ENCODE measurements at regions not wholly inside any gene's neighbourhood (a gene's known extent, or its start where the extent isn't known, plus 50 kb on each side); places are given as distances from the start of the nearest gene placed in this dataset.

DNA sequence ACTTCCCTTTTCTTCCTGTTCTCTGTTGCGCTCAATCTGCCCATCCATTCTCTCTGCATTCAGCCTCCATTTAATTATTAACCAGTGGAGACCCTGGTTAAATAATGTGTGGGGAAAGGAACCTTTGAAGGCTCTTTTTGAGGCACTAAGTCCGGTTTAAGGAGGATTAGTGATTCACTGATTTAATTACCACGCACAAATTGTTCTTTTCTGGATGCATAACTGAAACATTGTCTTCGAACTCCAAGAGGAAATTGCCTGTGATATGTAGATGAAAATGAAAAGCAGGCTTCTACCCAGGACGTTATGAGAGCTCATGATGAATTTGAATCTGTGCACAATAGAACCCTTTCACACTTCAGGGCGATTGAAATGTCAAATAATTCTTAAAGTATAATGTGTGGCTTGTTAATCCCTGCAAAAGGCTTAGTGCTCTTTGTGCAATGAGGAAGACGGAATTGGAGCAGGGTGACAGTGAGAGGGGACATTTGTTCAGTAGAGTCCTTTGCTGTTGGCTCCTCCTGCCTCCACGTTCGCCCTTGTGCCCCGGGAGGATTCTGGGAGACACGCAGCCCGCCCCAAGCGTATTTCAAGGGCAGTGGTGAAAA lies 51.1 kb upstream of the ZNF236 start:
- DNase-seq (ENCODE audit: low read depth in 2 of 2): no peak

DNA sequence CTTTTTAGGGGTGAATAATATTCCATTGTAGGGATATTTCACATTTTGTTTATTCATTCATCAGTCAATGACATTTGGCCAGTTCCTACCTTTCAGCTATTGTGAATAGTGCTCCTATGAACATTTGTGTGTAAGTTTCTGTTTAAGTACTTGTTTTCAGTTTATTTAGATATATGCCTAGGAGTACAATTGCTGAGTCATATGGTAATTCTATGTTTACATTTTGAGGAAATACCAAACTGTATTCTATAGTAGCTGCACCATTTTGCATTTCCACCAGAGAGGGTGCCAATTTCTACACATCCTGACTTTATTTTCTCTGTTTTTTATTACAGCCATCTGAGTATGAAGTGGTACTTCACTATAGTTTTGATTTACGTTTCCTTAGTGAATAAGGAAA lies 54.4 kb upstream of the ZNF236 start:
- no peak for DNase-seq (ENCODE audit: low read depth in 2 of 2)

- DNase-seq (ENCODE audit: low read depth in 2 of 2): no peak
These were observed 55.9 kb upstream of the ZNF236 start for GRCh38 chr18:76766429-76766828.

- DNase-seq (ENCODE audit: low read depth in 2 of 2): no peak
These were observed 56.7 kb upstream of the ZNF236 start for GRCh38 chr18:76765649-76766048.

- no peak for DNase-seq (ENCODE audit: low read depth in 2 of 2)
These were observed 58.0 kb upstream of the ZNF236 start for GRCh38 chr18:76764291-76764901.

DNA sequence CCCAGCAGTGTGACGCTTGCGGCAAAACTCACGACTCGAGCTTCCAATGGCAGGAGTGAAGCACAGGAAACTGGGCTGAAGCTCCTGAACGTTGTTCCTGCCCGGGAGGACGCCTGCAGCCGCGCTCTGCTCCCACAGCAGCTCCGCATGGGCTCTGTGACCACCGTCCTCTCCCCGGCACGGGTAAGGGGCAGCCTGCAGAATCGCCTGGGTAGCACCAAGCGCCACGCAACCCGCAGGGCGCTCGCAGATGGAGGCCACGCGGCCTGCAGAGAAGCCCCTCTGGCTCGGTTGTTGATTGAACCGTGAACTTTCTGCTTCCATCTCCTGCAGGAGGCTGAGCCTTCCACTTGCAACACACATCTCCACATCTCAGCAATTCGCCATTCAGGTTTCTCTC lies 63.3 kb upstream of the ZNF236 start:
- no peak for DNase-seq (ENCODE audit: low read depth in 2 of 2)

DNA sequence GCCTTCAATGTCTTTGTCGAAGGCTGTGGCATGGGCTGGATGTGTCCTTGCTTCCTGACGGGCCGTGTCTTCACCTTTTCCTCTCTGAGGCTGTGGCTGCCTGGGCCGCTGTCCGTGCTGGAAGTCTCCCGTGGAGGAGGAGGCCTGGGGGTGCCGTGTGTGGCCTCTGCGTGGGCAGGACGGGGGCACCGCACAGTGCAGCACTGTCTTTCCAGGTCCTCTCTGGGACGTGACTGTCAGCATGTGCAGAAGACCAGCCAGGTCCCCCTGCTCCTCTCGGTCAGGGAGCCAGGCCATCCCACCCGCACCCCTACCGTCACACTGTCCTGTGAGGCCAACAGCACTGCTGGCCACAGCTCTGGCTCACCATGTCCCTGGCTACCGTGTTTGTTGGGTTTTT lies 64.4 kb upstream of the ZNF236 start:
- no peak for DNase-seq (ENCODE audit: low read depth in 2 of 2)

- no peak for DNase-seq (ENCODE audit: low read depth in 2 of 2)
These were observed 65.0 kb upstream of the ZNF236 start for GRCh38 chr18:76757335-76757734.

DNA sequence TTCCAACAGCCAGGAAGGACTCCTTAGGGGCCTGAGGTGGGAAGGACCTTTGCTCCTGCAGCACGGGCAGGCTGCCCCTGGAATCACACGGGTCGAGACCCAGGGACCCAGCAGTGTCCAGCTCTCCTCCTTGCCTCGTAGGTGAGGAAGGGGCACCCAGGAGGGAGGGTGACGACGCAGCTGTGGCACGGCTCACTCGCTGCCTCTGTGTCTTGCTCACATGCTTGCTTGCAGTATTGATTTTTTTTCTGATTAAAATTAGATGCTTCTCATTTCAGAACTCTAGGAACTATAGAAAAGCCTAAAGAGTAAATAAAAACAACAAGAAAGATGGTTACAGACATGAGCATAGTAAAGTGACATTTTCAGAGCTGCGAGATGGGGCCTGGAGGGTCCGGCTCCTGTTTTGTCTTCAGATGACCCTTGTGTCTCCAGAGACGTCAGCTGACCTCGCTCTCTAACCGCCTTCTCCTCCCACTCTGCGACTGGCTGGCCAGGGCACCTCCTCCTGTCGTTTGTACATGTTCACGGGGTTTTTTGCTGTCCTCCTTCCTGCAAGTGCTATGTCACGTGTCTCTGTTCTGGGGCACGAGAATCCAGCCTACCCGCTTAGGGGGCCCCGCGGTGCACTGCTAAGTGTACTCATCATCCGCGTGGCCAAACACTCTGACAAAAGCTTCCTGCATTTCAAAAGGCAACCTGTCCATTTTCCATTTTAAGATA lies 65.7 kb upstream of the ZNF236 start:
- no peak for DNase-seq (ENCODE audit: low read depth in 2 of 2)

DNA sequence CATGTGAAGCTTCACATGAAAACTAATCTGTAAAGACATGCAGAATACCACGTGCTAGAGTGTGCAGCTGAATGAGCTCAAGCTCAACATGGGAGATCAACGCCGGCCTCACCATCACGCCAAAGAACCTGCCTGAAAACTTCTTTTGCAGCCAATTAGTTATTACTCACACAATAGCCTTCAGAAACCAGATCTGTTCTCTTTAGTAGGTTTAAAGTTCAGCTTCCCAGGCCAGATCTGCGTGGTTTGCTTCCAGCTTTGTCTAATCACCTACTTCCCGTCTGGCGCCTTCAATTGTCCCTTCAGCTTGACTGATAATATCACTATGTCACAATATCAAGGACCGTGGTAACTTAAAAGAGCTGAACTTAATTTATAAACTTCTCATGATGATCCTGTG lies 68.0 kb upstream of the ZNF236 start:
- DNase-seq (ENCODE audit: low read depth in 2 of 2): no peak

DNA sequence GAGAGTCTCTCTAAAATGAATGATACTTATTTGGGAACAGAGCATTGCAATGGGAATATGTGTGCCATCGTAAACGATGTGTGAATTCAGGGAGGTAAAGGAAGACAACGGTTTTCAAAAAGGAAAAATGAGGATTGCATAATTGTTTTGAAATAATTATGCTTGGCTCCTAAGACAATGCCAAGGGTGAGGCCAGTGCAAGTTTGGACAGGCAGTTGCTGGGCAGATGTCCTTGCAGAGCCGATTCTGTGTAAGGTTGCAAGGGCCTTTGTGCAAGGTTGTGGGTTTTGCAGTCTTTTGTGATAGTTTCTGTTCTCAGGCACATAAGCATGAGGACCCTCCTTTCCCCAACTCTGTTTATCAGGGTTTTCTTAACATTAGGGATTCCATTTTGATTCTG lies 70.0 kb upstream of the ZNF236 start:
- no peak for DNase-seq (ENCODE audit: low read depth in 2 of 2)

- DNase-seq (ENCODE audit: low read depth in 2 of 2): no peak
These were observed 71.2 kb upstream of the ZNF236 start for GRCh38 chr18:76750917-76751890.

- DNase-seq (ENCODE audit: low read depth in 2 of 2): no peak
These were observed 72.1 kb upstream of the ZNF236 start for GRCh38 chr18:76750269-76750668.

DNA sequence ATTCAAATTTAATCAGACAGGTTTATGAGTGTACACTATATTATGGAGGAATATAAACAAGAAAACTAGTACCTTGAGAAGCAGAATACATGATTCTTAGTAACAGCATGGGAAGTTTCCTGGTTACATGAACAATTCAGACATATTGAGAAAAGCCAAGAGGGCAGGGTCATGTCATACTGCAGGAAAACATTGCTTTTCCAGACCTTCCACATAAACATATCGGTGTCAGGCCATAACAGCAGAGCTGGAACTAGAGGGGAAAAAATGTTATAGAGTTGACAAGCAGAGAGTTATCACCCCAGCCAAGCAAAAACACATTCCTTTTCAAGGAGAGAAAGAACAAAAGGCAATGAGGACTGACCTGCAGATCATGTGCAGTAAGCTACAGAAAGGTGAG lies 74.7 kb upstream of the ZNF236 start:
- no peak for DNase-seq (ENCODE audit: low read depth in 2 of 2)

DNA sequence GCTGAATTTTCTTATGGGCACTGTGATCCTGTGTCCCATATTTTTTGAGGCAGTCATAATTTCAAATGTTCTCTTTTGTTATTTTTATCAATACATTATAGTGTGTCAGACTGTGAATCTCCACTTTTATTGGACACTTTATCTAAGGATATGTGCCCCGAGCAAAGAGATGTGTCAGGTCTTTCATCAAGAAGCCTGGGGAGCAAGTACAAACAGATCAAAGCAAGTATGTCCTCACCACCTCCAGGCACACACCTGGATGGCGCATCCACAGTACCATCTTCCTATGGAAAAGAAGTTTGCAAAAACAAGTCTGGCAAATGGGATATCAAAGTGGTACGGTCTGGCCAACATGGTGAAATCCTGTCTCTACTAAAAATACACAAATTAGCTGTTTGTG lies 81.0 kb upstream of the ZNF236 start:
- DNase-seq (ENCODE audit: low read depth in 2 of 2): no peak

GRCh38 chr18:76736309-76736708 lies 86.0 kb upstream of the ZNF236 start:
- no peak for DNase-seq (ENCODE audit: low read depth in 2 of 2)

DNA sequence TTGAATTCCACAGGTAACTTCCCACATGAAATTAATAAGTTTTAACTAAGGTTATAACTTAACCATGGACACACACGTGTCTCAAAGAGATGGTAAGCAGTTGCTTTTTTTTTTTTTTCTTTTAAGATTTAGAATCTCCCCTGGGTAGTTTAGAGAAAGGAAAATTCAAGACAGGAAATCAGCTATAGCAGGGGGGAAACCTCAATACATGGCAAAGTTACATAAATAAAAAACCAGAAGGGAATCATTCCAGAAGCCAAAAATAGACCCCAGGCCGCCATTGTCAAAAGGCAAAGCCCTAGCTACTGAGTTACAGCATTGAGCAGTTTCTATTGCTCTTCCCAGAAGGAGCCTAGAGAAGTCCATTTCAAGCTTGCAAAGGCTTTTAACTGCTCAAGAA lies 91.5 kb upstream of the ZNF236 start:
- no peak for DNase-seq (ENCODE audit: low read depth in 2 of 2)

DNA sequence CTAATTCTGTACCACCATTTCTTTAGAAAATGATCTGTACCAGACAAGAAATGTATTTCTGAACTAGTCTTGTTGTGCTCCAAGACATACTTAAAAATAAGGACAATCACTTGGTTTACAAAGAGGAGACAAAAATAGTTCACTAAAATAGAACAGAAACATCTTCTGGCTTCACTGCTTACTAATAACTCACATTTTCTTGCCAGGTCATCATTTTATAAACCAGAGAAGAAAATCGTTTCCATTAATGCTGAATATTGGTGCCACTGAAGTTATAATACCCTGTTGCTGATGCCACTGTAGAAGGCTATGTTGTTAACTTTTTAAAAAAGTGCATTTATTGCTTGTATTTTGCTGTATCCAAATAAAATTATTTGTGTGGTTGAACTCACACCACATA lies 94.8 kb upstream of the ZNF236 start:
- DNase-seq (ENCODE audit: low read depth in 2 of 2): no peak

DNA sequence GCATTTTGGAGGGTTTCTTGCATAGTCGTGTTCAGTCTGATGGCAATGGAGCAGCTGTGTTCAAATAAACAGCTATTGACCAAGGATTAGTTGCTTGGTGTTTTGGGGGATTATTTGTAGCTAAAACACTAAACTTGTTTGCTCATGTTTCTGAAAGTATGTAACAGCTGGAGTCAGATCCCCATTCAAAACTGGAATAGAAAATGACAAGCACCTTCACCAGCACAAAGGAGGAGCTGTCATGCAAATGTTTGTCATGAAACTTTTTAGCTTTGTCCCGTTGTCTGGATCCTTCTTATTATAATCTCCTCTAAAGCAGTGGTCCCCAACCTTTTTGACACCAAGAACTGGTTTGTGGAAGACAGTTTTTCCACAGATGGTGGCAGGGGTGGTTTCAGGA lies 96.9 kb upstream of the ZNF236 start:
- no peak for DNase-seq (ENCODE audit: low read depth in 2 of 2)

DNA sequence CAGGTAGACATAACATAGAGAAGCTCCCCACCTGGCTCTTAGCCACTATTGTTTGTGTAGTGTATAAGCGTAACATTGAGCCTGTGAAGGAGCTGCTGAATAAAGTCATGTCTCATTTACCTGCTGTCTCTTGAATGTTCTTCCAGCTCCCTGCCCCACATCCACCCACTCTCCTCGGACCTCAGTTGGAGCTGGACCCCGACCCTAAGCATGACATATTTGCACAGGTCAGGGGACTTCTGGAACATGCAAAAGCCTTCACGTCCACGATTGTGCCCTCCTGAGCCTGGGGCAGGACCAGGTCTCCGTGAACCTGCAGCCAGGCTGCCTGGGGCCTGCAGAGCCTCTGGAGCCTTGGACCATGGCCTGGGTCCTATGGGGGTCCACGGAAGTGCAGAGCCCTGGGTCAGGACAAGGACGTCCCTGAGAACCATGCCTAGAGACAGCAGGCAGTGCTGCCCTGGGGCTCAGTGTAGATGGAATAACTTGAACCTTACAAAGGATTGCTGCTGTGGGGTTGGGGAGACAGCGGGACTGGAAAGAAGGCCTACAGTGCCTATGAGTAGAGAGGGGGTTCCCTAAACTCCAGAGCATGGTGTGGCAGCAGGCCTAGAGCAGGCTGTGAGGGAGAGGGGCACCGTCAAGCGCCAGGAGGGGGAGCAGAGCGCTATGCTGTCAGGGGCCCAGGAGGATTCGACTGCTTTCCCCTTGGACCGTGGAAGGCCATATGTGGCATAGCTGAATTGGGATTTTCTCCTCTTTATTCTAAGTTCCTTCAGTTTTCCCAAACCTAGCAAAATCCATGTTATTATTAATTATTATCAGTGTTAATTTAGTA lies 99.9 kb upstream of the ZNF236 start:
- DNase-seq (ENCODE audit: low read depth in 2 of 2): no peak

Measured in stimulated activated CD4-positive, alpha-beta T cell treated with anti-CD3 and anti-CD28 coated beads, Interleukin-15, amount 100 ng/mL, for 48 hours (primary cell).